Endothelial cell (in vitro differentiated cells): ENCODE measurements at regions not wholly inside any gene's neighbourhood (a gene's known extent, or its start where the extent isn't known, plus 50 kb on each side); places are given as distances from the start of the nearest gene placed in this dataset.
"Not testable (repeated sequence)": the region's sequence is repeated elsewhere in the genome, so short reads cannot be mapped to it uniquely, and the experiment has no call there.

Experiments used
- DNase-seq: peaks from one replicate; pipeline ENCODE4 v3.0.0; 2021; ENCODE audit warnings: low spot score
- H3K27ac Mint-ChIP-seq: one replicate; pipeline ENCODE4 v1.8.0; 2021; ENCODE audit warnings: mixed read lengths, inconsistent platforms; ENCODE audit not compliant: unreplicated experiment
- H3K27me3 Mint-ChIP-seq: one replicate; pipeline ENCODE4 v1.8.0; 2021; ENCODE audit warnings: mild to moderate bottlenecking, moderate library complexity, mixed read lengths, inconsistent platforms; ENCODE audit not compliant: unreplicated experiment
- H3K36me3 Mint-ChIP-seq: one replicate; pipeline ENCODE4 v1.8.0; 2021; ENCODE audit warnings: mild to moderate bottlenecking, low read depth, mixed read lengths, inconsistent platforms; ENCODE audit not compliant: unreplicated experiment
- H3K4me1 Mint-ChIP-seq: one replicate; pipeline ENCODE4 v1.8.0; 2021; ENCODE audit warnings: mild to moderate bottlenecking, mixed read lengths, inconsistent platforms; ENCODE audit not compliant: unreplicated experiment
- H3K4me3 Mint-ChIP-seq: one replicate; pipeline ENCODE4 v1.8.0; 2021; ENCODE audit warnings: mild to moderate bottlenecking, mixed read lengths, inconsistent platforms; ENCODE audit not compliant: unreplicated experiment
- H3K9me3 Mint-ChIP-seq: one replicate; pipeline ENCODE4 v1.8.0; 2021; ENCODE audit warnings: mixed read lengths, inconsistent platforms; ENCODE audit not compliant: unreplicated experiment
- TF ChIP-seq, protein P1 (sequence below): fragments of 200-600 bp; sonication (generic); IDR thresholded peaks from one replicate; pipeline ENCODE4 v1.5.0; 2021; ENCODE audit warnings: antibody characterized with exemption; ENCODE audit not compliant: unreplicated experiment

- Mint-ChIP-seq H3K27me3 (peaks cover 3% of the 10 kb centered on the region), H3K4me3 (no peak overlapping the region), H3K4me1 (peaks cover 12% of the 10 kb centered on the region), H3K36me3 (no peaks in the 10 kb centered on the region), H3K9me3 (no peaks in the 10 kb centered on the region), H3K27ac (no peak overlapping the region)
- TF ChIP-seq, protein P1, sequence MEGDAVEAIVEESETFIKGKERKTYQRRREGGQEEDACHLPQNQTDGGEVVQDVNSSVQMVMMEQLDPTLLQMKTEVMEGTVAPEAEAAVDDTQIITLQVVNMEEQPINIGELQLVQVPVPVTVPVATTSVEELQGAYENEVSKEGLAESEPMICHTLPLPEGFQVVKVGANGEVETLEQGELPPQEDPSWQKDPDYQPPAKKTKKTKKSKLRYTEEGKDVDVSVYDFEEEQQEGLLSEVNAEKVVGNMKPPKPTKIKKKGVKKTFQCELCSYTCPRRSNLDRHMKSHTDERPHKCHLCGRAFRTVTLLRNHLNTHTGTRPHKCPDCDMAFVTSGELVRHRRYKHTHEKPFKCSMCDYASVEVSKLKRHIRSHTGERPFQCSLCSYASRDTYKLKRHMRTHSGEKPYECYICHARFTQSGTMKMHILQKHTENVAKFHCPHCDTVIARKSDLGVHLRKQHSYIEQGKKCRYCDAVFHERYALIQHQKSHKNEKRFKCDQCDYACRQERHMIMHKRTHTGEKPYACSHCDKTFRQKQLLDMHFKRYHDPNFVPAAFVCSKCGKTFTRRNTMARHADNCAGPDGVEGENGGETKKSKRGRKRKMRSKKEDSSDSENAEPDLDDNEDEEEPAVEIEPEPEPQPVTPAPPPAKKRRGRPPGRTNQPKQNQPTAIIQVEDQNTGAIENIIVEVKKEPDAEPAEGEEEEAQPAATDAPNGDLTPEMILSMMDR, result no peak
- no peak for DNase-seq
These were observed 61.8 kb downstream of the MRPL57 start for GRCh38 chr13:21238267-21238666.

DNA sequence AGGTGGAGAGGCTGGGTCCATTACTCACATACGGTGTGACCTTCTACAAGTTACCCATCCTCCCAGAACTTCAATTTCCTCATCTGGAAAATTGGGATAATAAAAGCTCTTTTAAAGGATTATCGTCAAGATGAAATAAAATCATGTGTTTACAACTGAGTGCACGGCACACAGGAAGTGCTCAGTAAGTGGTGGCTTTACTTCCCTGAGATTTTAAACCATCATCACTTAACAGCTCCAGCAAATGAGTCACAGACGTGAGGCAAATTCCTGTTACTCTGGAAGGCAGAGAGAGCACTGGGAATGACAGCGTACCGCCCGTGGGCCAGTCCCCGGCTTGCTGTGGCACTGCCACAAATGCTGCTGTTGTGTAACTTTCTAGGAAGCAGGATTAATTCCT lies 64.1 kb downstream of the MRPL57 start:
- Mint-ChIP-seq H3K27me3 (peaks cover 3% of the 10 kb centered on the region), H3K4me3 (no peak overlapping the region), H3K4me1 (peaks cover 19% of the 10 kb centered on the region), H3K9me3 (no peaks in the 10 kb centered on the region), H3K36me3 (no peaks in the 10 kb centered on the region), H3K27ac (no peak overlapping the region)
- TF ChIP-seq, protein P1, result no peak
- DNase-seq, result no peak

DNA sequence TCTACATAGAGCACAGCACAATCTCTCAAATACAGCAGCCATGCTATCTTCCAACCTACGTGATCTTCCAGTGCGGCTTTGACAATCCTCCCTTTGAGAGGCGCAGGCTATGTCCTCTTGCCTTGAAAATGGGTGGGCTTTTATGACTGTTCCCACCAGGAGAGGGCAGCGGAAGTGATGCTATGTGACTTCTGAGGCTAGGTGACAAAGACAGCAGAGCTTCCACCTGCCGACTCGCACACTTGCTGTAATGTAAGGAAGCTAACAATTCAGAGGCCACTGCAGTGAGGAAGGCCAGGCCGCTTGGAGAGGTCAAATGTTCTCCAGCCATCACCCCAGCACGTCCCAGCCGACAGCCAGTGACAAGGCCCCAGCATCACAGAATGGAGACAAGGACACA lies 65.8 kb downstream of the MRPL57 start:
- TF ChIP-seq, protein P1, result no peak
- H3K4me3 Mint-ChIP-seq, result no peak overlapping the region

GRCh38 chr13:21243045-21243897 lies 66.8 kb downstream of the MRPL57 start:
- TF ChIP-seq, protein P1, result no peak
- H3K4me3 Mint-ChIP-seq, result no peak overlapping the region
- H3K4me1 Mint-ChIP-seq, result peaks cover 19% of the 10 kb centered on the region
- no peak for DNase-seq
- H3K27ac Mint-ChIP-seq, result peak overlapping the region; percentile 25
- H3K36me3 Mint-ChIP-seq, result no peaks in the 10 kb centered on the region
- peaks cover 3% of the 10 kb centered on the region for H3K27me3 Mint-ChIP-seq
- H3K9me3 Mint-ChIP-seq, result no peaks in the 10 kb centered on the region

More for the DNA sequence above, 65.8 kb downstream of the MRPL57 start:
- Mint-ChIP-seq H3K27ac (peak overlapping the region; percentile 83), H3K4me1 (peaks cover 19% of the 10 kb centered on the region), H3K36me3 (no peaks in the 10 kb centered on the region), H3K9me3 (no peaks in the 10 kb centered on the region), H3K27me3 (peaks cover 3% of the 10 kb centered on the region)
- peak; percentile 47 for DNase-seq

- H3K4me3 Mint-ChIP-seq, H3K36me3 Mint-ChIP-seq: not testable (repeated sequence)
These were observed 67.4 kb downstream of the MRPL57 start for GRCh38 chr13:21243898-21244184.

More at GRCh38 chr13:21243898-21244184, 67.4 kb downstream of the MRPL57 start:
- H3K9me3 Mint-ChIP-seq, DNase-seq, H3K27ac Mint-ChIP-seq, H3K27me3 Mint-ChIP-seq: not testable (repeated sequence)
- H3K4me1 Mint-ChIP-seq, result peaks cover 19% of the 10 kb centered on the region
